ENCODE measurements at regions not wholly inside any gene's neighbourhood (a gene's known extent, or its start where the extent isn't known, plus 50 kb on each side); places are given as distances from the start of the nearest gene placed in this dataset.

DNA sequence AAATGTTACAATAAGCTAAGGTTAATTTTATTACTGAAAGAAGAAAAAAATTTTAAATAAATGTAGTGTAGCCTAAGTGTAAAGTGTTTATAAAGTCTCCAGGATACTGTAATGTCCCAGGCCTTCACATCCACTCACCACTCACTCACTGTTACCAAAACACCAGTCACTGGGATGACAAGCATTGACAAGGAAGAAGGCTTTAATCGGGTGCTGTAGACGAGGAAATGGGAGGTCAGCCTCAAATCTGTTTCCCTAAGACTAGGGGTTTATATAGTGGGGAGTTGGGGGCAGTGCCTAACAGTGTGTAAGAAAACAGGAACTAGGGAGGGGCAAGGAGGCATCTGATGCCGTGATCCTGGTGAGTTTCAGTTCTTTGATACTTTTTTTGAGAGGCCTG lies 69.4 kb downstream of the CHRM3 start:
- Mint-ChIP-seq H3K4me3 (no peak overlapping the region), H3K36me3 (ENCODE audit: low read depth) (no peaks in the 10 kb centered on the region), H3K9me3 (peaks cover 2% of the 10 kb centered on the region), H3K27ac (ENCODE audit: unreplicated experiment) (no peak overlapping the region), H3K27me3 (ENCODE audit: low read depth) (no peaks in the 10 kb centered on the region), H3K4me1 (no peaks in the 10 kb centered on the region)
- TF ChIP-seq, protein P1, sequence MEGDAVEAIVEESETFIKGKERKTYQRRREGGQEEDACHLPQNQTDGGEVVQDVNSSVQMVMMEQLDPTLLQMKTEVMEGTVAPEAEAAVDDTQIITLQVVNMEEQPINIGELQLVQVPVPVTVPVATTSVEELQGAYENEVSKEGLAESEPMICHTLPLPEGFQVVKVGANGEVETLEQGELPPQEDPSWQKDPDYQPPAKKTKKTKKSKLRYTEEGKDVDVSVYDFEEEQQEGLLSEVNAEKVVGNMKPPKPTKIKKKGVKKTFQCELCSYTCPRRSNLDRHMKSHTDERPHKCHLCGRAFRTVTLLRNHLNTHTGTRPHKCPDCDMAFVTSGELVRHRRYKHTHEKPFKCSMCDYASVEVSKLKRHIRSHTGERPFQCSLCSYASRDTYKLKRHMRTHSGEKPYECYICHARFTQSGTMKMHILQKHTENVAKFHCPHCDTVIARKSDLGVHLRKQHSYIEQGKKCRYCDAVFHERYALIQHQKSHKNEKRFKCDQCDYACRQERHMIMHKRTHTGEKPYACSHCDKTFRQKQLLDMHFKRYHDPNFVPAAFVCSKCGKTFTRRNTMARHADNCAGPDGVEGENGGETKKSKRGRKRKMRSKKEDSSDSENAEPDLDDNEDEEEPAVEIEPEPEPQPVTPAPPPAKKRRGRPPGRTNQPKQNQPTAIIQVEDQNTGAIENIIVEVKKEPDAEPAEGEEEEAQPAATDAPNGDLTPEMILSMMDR (conservative IDR thresholded peaks at IDR 0.05), result no peak
- DNase-seq (ENCODE audit: low read depth, low spot score), result no peak

DNA sequence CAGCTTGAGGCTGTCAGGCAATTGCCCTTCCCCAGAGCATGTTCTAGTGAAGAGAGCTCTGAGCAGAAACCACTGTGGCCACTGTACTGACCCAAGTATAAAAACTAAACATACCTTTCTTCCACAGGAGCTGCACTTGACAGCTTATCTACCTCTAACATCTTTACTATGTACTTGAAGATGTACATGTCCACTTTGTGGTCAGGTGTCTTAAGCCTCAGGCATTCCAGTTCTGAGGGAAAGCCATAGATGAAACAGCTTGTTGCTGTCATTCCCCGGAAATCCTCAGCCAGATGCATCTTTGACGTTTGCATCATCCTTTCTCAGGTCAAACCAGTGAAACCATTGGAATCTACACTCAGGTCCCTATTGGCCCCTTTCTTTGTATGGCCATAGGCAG lies 70.4 kb downstream of the CHRM3 start:
- H3K9me3 Mint-ChIP-seq, result peaks cover 2% of the 10 kb centered on the region
- H3K4me3 Mint-ChIP-seq, result no peak overlapping the region
- no peaks in the 10 kb centered on the region for H3K36me3 Mint-ChIP-seq (ENCODE audit: low read depth)
- TF ChIP-seq, protein P1 (conservative IDR thresholded peaks at IDR 0.05), result no peak
- no peaks in the 10 kb centered on the region for H3K27me3 Mint-ChIP-seq (ENCODE audit: low read depth)
- no peak for DNase-seq (ENCODE audit: low read depth, low spot score)
- no peak overlapping the region for H3K27ac Mint-ChIP-seq (ENCODE audit: unreplicated experiment)
- H3K4me1 Mint-ChIP-seq, result no peaks in the 10 kb centered on the region

DNA sequence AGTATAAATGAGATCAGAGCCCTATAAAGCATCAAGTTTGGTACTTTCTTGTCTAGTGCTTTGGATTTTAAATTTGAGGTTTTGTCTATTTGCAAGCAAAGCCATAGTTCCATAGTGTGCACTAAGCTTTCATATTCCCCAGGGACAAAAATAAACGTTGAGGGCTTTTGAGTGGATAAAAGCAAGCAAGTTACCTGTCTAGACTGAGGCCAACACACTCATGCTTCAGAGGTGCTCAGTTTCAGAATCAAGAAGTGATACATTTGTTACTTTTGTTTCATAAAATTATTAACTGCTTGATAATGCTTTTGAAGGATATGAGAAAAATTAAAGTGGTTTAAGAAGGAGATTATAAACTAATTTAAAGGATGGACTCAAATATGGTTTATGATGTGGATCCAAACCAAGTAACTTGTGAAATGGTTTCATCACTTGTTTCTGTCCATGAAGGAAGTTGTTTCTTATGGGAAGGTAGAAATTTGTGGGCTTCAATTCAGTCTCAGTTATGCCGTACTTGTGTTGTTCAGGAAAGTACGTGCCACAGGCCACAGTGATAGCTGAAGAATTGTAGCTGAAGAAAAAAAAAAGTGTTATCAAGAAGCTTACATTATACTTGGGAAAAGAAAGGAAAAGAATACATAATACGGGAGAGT lies 71.2 kb downstream of the CHRM3 start:
- H3K27ac Mint-ChIP-seq (ENCODE audit: unreplicated experiment), result no peak overlapping the region
- no peak for DNase-seq (ENCODE audit: low read depth, low spot score)
- no peaks in the 10 kb centered on the region for H3K36me3 Mint-ChIP-seq (ENCODE audit: low read depth)
- H3K4me1 Mint-ChIP-seq, result no peaks in the 10 kb centered on the region
- H3K4me3 Mint-ChIP-seq, result no peak overlapping the region
- TF ChIP-seq, protein P1 (conservative IDR thresholded peaks at IDR 0.05), result no peak
- peaks cover 2% of the 10 kb centered on the region for H3K9me3 Mint-ChIP-seq
- no peaks in the 10 kb centered on the region for H3K27me3 Mint-ChIP-seq (ENCODE audit: low read depth)

DNA sequence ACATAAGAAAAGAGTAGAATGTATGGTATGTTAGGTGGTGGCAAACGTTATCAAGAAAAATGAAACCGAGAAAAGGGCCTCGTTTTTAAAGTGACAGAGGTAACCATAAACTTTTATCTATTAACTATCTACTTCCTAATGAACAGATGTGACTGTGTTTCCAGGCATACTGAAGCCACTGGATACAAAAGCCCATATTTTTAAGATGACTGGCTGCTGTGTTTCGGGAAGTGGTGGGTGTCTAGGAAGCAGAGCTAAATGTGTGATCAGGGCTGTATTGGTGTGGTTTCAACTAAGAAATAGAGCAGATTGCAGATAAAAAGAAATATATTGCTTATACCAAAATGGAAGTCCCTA lies 71.8 kb downstream of the CHRM3 start:
- H3K27me3 Mint-ChIP-seq (ENCODE audit: low read depth), result no peaks in the 10 kb centered on the region
- H3K36me3 Mint-ChIP-seq (ENCODE audit: low read depth), result no peaks in the 10 kb centered on the region
- no peak for DNase-seq (ENCODE audit: low read depth, low spot score)
- TF ChIP-seq, protein P1 (conservative IDR thresholded peaks at IDR 0.05), result no peak
- H3K27ac Mint-ChIP-seq (ENCODE audit: unreplicated experiment), result no peak overlapping the region
- no peaks in the 10 kb centered on the region for H3K4me1 Mint-ChIP-seq
- H3K4me3 Mint-ChIP-seq, result no peak overlapping the region
- H3K9me3 Mint-ChIP-seq, result peaks cover 2% of the 10 kb centered on the region

- H3K36me3 Mint-ChIP-seq (ENCODE audit: low read depth), result no peaks in the 10 kb centered on the region
- TF ChIP-seq, protein P1 (conservative IDR thresholded peaks at IDR 0.05), result no peak
- H3K4me1 Mint-ChIP-seq, result no peaks in the 10 kb centered on the region
- no peak for DNase-seq (ENCODE audit: low read depth, low spot score)
- H3K4me3 Mint-ChIP-seq, result no peak overlapping the region
- no peak overlapping the region for H3K27ac Mint-ChIP-seq (ENCODE audit: unreplicated experiment)
- no peaks in the 10 kb centered on the region for H3K9me3 Mint-ChIP-seq
- no peaks in the 10 kb centered on the region for H3K27me3 Mint-ChIP-seq (ENCODE audit: low read depth)
These were observed 81.4 kb downstream of the CHRM3 start for GRCh38 chr1:239467730-239468129.
